ENCODE measurements at regions not wholly inside any gene's neighbourhood (a gene's known extent, or its start where the extent isn't known, plus 50 kb on each side); places are given as distances from the start of the nearest gene placed in this dataset.

- TF ChIP-seq CTCF (IDR thresholded peaks at IDR 0.05; ENCODE audit: insufficient read depth, low read depth, low read length, missing control alignments) = no peak
- H3K4me3 ChIP-seq (ENCODE audit: low read length) = no peak overlapping the region
- DNase-seq (ENCODE audit: low read depth) = no peak
Measured at GRCh38 chrY:19487494-19487893, 257.0 kb downstream of the KDM5D start.

- DNase-seq (ENCODE audit: low read depth) = no peak
- TF ChIP-seq CTCF (IDR thresholded peaks at IDR 0.05; ENCODE audit: insufficient read depth, low read depth, low read length, missing control alignments) = no peak
- H3K4me3 ChIP-seq (ENCODE audit: low read length) = no peak overlapping the region
Measured at GRCh38 chrY:19484997-19485396, 259.5 kb downstream of the KDM5D start.

- TF ChIP-seq CTCF (IDR thresholded peaks at IDR 0.05; ENCODE audit: insufficient read depth, low read depth, low read length, missing control alignments) = no peak
- no peak for DNase-seq (ENCODE audit: low read depth)
- no peak overlapping the region for H3K4me3 ChIP-seq (ENCODE audit: low read length)
Measured at GRCh38 chrY:19479141-19479540, 265.4 kb downstream of the KDM5D start.

- DNase-seq (ENCODE audit: low read depth) = no peak
- no peak for TF ChIP-seq CTCF (IDR thresholded peaks at IDR 0.05; ENCODE audit: insufficient read depth, low read depth, low read length, missing control alignments)
- no peak overlapping the region for H3K4me3 ChIP-seq (ENCODE audit: low read length)
Measured at GRCh38 chrY:19477959-19478358, 266.6 kb downstream of the KDM5D start.

GRCh38 chrY:19465809-19466208 lies 278.7 kb downstream of the KDM5D start:
- no peak for DNase-seq (ENCODE audit: low read depth)
- no peak overlapping the region for H3K4me3 ChIP-seq (ENCODE audit: low read length)
- TF ChIP-seq CTCF (IDR thresholded peaks at IDR 0.05; ENCODE audit: insufficient read depth, low read depth, low read length, missing control alignments) = no peak

GRCh38 chrY:19456855-19457448 lies 287.6 kb downstream of the KDM5D start:
- DNase-seq (ENCODE audit: low read depth) = no peak
- H3K4me3 ChIP-seq (ENCODE audit: low read length) = no peak overlapping the region
- no peak for TF ChIP-seq CTCF (IDR thresholded peaks at IDR 0.05; ENCODE audit: insufficient read depth, low read depth, low read length, missing control alignments)

- peak; percentile 58 for TF ChIP-seq CTCF (IDR thresholded peaks at IDR 0.05; ENCODE audit: insufficient read depth, low read depth, low read length, missing control alignments)
- DNase-seq (ENCODE audit: low read depth) = peak; percentile 60
- no peak overlapping the region for H3K4me3 ChIP-seq (ENCODE audit: low read length)
Measured at GRCh38 chrY:19433059-19433458, 311.5 kb downstream of the KDM5D start.

All from epithelial cell of esophagus (primary cell).